DMS153 treated with DMSO at 0.1 percent for 48 hours (cell line): ENCODE measurements at regions not wholly inside any gene's neighbourhood (a gene's known extent, or its start where the extent isn't known, plus 50 kb on each side); places are given as distances from the start of the nearest gene placed in this dataset.
"Not testable (repeated sequence)": the region's sequence is repeated elsewhere in the genome, so short reads cannot be mapped to it uniquely, and the experiment has no call there.

Source experiments
- DNase-seq: peaks from one replicate; lab custom pipeline; 2025; ENCODE audit not compliant: unreplicated experiment; lab: John Stamatoyannopoulos, UW

- no peak for DNase-seq
These were observed 259.0 kb downstream of the FAT4 start for GRCh38 chr4:125573786-125574185.

- no peak for DNase-seq
These were observed 267.5 kb downstream of the FAT4 start for GRCh38 chr4:125582302-125582701.

GRCh38 chr4:125590158-125590557 is 275.4 kb downstream of the FAT4 start:
- no peak for DNase-seq

GRCh38 chr4:125591290-125591689 is 276.5 kb downstream of the FAT4 start:
- DNase-seq = no peak

DNA sequence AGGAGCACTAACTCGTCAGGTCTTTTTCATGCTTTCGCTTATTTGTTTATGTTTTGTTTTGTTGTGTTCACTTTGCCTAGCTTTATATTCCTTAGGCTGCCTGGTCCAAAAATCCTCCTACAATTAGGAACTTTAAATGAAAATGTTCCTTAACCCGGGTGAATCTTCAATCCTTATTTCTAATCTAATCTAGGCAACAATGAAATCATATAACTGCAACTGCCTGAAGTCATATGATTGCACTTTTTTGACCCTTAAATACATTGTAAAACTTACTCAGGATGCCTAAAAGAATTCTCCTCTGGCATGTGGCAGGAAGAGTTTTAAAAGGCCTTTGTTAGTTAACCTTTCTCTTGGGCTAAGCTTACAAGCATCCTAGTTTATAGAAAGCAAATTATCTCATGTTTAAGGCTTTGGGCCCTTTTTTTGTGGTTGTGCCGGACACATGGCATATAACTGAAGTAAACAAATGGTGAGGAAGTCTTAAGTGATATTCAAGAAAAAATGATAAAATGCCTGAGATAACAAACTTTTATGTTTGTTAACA is 279.4 kb downstream of the FAT4 start:
- DNase-seq = no peak

DNA sequence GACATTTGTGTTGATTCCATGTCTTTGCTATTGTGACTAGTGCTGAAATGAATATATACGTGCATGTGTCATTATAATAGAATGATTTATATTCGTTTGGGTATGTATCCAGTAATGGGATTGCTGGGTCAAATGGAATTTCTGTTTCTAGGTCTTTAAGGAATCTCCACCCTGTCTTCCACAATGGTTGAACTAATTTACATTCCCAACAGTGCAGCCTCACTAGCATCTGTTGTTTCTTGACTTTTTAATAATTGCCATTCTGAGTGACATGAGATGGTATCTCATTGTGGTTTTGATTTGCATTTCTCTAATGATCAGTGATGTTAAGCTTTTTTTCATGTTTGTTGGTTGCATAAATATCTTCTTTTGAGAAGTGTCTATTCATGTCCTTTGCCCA is 291.2 kb downstream of the FAT4 start:
- DNase-seq = not testable (repeated sequence)

- DNase-seq = no peak
These were observed 305.5 kb downstream of the FAT4 start for GRCh38 chr4:125620066-125620860.

GRCh38 chr4:125624951-125625350 is 310.2 kb downstream of the FAT4 start:
- DNase-seq = no peak

- no peak for DNase-seq
These were observed 312.2 kb downstream of the FAT4 start for GRCh38 chr4:125626946-125627345.

DNA sequence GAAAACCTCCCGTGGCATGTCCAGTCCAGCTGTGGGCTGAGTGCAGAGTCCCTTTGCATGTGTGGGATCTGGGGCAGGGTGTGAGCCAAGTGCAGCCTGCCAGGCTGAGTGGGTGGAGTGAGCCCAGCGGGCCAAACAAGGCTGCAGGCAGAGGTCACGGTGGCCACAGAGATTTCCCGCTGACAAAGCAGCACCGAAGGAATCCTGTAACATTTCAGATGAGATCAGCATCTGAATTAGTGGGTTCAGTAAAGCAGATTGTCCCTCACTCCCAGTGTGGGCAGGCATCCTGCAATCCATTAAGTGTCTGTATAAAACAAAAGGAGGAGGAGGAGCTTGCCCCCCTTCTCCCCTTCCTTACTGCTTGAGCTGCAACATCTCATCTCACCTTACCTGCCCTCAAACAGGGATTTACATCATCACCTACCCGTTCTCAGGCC is 324.4 kb downstream of the FAT4 start:
- DNase-seq = no peak

DNA sequence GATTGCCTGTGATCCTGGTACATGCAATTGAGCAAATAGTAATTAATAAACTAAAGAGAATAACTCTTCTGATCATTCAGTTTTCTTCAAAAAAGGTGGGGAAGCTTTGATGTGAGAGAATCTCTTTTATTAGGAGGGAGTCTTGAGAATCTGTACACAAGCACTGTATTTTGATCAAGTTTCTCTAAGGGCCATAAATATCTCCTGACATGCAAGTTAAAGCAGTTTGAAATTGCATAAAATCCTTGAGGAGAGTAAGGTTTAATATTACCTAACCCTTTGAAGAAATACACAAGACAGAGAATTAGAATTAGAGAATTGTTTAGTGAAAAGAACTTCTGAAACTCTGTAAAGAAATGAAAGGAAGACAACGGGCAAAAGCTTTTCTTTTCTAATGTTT is 326.9 kb downstream of the FAT4 start:
- DNase-seq = no peak

DNA sequence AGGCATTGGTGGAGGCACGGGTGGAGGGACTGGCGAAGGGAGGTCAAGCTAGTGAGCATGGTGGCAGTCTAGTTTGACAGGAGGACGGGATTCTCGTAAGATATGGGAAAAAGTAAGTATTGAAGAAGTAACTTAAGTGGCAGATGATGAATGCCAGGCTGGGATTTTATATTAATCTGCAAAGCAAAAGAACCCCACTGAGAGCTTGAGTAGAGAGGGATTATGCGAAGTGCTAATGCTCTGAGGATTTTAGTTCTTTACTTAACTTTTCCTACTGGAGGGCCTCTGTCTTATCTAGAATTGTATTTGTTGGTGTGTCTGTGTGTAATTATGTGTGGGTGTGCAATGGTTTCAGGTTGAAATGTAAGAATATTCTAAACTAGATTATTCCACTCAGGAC is 327.9 kb downstream of the FAT4 start:
- DNase-seq = no peak

GRCh38 chr4:125649452-125649851 is 334.7 kb downstream of the FAT4 start:
- DNase-seq = no peak

DNA sequence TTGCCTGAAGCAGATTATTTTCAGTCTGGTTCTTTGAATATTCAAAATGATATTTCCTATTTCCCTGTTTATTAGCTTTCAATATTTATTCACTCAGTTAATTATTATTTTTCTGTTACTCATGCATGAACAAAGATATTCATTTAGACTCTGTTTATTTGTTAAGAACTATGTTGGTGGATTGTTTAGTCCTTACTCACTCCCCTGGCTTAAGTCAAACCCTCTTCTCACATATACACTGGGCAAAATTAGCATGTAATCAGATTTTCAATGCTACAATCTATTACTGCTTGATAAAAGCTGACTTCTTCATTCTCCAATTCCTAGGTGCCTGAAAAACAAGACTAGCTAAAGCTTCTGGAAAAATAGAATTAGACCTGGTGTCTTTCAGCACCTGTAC is 335.8 kb downstream of the FAT4 start:
- DNase-seq = no peak

DNA sequence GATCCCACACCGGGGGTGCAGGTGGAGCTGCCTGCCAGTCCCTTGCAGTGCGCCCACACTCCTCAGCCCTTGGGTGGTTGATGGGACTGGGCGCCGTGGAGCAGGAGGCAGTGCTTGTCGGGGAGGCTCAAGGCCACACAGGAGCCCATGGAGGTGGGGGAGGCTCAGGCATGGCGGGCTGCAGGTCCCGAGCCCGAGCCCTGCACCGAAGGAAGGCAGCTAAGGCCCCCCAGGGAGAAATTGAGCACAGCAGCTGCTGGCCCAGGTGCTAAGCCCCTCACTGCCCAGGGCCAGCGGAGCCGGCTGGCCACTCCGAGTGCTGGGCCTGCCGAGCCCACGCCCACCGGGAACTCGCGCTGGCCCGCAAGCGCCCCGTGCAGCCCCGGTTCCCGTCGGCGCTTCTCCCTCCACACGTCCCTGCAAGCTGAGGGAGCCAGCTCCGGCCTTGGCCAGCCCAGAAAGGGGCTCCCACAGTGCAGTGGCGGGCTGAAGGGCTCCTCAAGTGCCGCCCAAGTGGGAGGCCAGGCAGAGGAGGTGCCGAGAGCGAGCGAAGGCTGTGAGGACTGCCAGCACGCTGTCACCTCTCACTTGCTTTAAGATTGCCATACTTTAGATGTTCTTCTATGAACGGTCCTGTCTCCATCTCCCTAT is 337.1 kb downstream of the FAT4 start:
- DNase-seq = not testable (repeated sequence)

GRCh38 chr4:125658773-125659172 is 344.0 kb downstream of the FAT4 start:
- DNase-seq = no peak

DNA sequence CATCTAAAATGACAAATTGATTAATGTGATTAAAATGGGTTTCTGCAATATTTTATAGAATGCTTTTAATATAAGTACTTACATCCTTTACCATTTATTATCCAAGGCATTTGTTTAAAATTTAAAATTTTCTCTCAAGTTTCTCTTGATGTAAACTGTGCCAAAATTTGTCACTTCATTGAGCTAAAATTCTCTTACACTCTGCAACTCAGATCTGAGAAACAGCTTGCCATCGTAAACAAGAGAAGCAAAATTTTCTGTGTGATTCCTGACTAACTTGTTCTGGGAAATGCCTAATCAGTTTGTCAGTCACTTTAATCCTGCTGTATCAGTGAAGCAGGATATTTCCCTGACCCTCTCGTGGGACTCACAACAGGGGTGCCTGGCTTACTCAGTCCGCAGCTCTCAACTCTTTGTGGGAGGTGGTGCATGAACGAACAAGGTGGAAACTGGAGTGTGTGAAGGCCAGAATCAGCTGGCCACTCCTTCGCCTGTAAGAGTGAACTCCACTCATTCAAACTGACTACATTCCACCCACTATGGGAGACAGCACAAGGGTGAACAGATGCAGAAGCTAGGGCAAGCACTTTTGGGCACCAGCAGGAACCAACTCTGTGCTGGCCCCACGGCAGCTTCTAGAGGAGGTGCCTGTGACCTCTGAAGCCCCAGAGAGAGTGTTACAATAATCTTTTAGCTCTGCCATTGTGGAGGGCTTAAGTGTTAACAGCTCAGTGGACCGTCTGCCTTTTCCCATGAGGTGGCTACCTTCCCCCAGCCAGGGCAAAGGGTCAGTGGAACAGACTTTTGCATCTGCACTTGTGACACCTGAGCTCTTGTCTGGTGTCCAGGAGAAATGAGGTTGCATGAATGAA is 349.4 kb downstream of the FAT4 start:
- no peak for DNase-seq

GRCh38 chr4:125666635-125667034 is 351.9 kb downstream of the FAT4 start:
- no peak for DNase-seq

GRCh38 chr4:125676156-125676555 is 361.4 kb downstream of the FAT4 start:
- no peak for DNase-seq

GRCh38 chr4:125676583-125676982 is 361.8 kb downstream of the FAT4 start:
- no peak for DNase-seq

DNA sequence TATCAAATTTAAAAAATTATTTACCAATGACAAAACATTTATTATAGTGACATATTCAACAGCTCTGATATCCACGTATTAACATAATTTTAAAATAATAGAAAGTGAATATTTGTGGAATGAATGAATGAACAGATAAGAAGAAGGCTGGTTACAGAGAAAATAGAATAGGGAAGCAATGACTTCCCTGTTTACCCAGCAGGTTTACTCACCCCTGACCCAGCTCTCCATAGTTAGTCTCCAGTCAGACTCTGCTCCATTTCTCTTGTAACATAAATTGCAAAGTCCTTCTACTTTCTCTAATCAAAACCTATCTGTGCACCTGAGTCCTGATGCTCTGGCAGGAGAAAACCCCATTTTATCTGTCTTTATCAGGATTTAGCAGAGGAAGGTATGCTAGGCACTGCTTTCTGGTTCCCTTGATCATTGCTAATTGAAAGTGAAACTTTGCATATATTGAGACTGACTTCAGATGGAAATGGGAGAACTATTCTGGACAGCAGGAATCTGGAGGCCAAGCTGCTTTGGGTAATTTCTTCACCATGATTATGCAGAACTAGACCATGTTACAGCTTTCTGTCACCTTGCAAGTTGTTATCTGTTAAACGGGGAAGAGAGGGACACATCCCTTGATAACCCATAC is 363.0 kb downstream of the FAT4 start:
- no peak for DNase-seq
